Ovary (tissue), 3 donors: ENCODE measurements at regions not wholly inside any gene's neighbourhood (a gene's known extent, or its start where the extent isn't known, plus 50 kb on each side); places are given as distances from the start of the nearest gene placed in this dataset.

ENCODE experiments used
- POLR2A ChIP-seq: fragments of 450-650 bp; IDR thresholded peaks from one replicate; pipeline ENCODE4 v1.6.1; 2017; ENCODE audit warnings: antibody characterized with exemption, mild to moderate bottlenecking, moderate library complexity
- TF ChIP-seq, protein P1 (sequence below), 3 donors: fragments of 450-650 bp in 2 of 3; fragments of 200-600 bp in 1 of 3; IDR thresholded peaks; one replicate each; pipeline versions ENCODE4 v1.5.1 to v1.8.0; 2016 to 2022; ENCODE audit warnings: antibody characterized with exemption in 3 of 3, mild to moderate bottlenecking in 1 of 3
- donor health status: DM: no; HTN: no; CAD: no.

DNA sequence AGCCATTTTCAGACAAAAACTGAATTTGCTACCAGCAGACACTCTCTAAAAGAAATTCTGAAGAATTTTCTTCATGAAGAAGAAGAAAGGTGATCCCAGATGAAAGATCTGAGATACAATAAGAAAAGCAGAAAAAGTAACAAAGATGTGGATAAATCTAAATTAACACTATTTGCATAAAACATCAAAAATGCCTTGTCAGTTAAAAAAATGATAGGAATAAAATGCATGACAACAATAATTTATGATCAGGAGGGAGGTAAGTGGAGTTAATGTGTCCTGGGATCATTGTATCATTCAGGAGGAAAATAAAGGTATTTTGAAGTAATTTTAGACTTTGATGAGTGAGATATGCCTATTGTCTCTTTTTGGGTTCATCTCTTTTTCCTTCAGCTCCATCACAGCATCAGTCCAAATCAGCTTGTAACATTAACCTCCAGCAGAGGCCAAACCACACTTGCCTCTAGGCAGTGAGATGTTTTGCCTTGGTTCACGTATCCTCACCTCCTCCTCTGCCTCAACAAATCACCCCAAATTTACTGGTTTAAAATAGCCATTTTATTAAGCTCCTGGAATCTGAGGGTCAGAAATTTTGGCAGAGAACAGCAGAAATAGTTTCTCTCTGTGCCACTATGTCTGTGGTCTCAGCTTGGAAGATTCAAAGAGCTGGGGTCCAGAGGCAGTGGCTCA is 76.9 kb upstream of the HIVEP3 start:
- TF ChIP-seq, protein P1, sequence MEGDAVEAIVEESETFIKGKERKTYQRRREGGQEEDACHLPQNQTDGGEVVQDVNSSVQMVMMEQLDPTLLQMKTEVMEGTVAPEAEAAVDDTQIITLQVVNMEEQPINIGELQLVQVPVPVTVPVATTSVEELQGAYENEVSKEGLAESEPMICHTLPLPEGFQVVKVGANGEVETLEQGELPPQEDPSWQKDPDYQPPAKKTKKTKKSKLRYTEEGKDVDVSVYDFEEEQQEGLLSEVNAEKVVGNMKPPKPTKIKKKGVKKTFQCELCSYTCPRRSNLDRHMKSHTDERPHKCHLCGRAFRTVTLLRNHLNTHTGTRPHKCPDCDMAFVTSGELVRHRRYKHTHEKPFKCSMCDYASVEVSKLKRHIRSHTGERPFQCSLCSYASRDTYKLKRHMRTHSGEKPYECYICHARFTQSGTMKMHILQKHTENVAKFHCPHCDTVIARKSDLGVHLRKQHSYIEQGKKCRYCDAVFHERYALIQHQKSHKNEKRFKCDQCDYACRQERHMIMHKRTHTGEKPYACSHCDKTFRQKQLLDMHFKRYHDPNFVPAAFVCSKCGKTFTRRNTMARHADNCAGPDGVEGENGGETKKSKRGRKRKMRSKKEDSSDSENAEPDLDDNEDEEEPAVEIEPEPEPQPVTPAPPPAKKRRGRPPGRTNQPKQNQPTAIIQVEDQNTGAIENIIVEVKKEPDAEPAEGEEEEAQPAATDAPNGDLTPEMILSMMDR (IDR thresholded peaks at IDR 0.05) = no peak
- TF ChIP-seq POLR2A = no peak
